Ishikawa (cell line): ENCODE measurements at regions not wholly inside any gene's neighbourhood (a gene's known extent, or its start where the extent isn't known, plus 50 kb on each side); places are given as distances from the start of the nearest gene placed in this dataset.

ENCODE experiments used
- CREB1 ChIP-seq: IDR thresholded peaks from 2 replicates; pipeline ENCODE4 v1.6.1; 2012; ENCODE audit warnings: low read depth
- EP300 ChIP-seq: IDR thresholded peaks from 2 replicates; pipeline ENCODE4 v1.6.1; 2012; ENCODE audit warnings: borderline replicate concordance
- NFIC ChIP-seq: IDR thresholded peaks from 2 replicates; pipeline ENCODE4 v1.6.1; 2012
- RAD21 ChIP-seq: IDR thresholded peaks from 2 replicates; pipeline ENCODE4 v1.6.1; 2012; ENCODE audit warnings: low read depth
- TAF1 ChIP-seq: IDR thresholded peaks from 2 replicates; pipeline ENCODE4 v1.6.1; 2012; ENCODE audit warnings: low read depth, mild to moderate bottlenecking
- TF ChIP-seq, protein P1 (sequence below): IDR thresholded peaks from 2 replicates; pipeline ENCODE4 v1.6.1; 2012; ENCODE audit warnings: low read depth, mild to moderate bottlenecking
- TF ChIP-seq, protein P2 (sequence below): IDR thresholded peaks from 2 replicates; pipeline ENCODE4 v1.6.1; 2012
- TF ChIP-seq, protein P3 (sequence below): IDR thresholded peaks from 2 replicates; pipeline ENCODE4 v1.6.1; 2012

DNA sequence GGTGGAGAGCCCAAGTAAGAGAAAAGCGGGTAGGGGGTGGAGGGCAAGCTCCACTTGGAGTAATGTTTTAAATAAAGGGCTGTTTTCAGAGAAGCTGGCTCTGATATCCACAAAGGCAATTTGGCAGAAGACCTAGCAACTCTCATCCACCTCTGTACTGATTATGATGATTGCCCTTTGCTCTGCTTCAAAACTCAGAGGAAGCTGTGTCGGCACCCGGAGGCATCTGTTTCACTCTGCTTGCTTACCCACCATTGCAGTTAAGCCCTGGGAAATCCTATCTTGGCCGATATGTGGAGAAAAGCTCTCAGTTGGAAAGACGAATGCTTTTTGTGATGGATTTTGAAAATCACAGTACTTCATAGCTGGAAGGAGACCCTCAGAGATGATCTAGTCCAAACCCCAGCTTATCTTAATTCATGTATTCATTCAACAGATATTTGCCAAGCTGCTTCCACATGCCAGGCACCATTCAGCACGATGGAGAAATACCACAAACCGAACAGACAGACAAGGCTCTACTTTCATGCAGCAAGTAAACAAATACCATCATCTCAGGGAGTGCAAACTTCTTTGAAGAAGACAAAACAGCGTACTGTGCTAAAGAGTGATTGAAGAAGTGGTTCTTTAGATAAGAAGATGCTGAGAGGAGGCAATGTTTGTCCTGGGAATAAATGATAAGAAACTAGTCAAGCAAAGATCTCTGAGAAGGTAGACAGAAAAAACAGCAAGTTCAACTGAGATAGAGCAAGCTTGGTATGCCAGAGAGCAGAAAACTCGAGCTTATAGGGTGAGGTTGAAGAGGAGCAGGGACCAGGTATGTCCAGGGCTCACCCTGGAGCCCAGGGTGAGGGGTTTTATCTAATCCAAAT, 140.4 kb upstream of the SPDL1 start:
- TF ChIP-seq RAD21 (no peak), EP300 (no peak), TAF1 (no peak), NFIC (no peak), CREB1 (no peak)
- TF ChIP-seq, protein P1, sequence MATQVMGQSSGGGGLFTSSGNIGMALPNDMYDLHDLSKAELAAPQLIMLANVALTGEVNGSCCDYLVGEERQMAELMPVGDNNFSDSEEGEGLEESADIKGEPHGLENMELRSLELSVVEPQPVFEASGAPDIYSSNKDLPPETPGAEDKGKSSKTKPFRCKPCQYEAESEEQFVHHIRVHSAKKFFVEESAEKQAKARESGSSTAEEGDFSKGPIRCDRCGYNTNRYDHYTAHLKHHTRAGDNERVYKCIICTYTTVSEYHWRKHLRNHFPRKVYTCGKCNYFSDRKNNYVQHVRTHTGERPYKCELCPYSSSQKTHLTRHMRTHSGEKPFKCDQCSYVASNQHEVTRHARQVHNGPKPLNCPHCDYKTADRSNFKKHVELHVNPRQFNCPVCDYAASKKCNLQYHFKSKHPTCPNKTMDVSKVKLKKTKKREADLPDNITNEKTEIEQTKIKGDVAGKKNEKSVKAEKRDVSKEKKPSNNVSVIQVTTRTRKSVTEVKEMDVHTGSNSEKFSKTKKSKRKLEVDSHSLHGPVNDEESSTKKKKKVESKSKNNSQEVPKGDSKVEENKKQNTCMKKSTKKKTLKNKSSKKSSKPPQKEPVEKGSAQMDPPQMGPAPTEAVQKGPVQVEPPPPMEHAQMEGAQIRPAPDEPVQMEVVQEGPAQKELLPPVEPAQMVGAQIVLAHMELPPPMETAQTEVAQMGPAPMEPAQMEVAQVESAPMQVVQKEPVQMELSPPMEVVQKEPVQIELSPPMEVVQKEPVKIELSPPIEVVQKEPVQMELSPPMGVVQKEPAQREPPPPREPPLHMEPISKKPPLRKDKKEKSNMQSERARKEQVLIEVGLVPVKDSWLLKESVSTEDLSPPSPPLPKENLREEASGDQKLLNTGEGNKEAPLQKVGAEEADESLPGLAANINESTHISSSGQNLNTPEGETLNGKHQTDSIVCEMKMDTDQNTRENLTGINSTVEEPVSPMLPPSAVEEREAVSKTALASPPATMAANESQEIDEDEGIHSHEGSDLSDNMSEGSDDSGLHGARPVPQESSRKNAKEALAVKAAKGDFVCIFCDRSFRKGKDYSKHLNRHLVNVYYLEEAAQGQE, result no peak
- TF ChIP-seq, protein P2, sequence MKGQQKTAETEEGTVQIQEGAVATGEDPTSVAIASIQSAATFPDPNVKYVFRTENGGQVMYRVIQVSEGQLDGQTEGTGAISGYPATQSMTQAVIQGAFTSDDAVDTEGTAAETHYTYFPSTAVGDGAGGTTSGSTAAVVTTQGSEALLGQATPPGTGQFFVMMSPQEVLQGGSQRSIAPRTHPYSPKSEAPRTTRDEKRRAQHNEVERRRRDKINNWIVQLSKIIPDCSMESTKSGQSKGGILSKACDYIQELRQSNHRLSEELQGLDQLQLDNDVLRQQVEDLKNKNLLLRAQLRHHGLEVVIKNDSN, result no peak
- TF ChIP-seq, protein P3, sequence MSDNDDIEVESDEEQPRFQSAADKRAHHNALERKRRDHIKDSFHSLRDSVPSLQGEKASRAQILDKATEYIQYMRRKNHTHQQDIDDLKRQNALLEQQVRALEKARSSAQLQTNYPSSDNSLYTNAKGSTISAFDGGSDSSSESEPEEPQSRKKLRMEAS, result no peak
